ENCODE measurements at regions not wholly inside any gene's neighbourhood (a gene's known extent, or its start where the extent isn't known, plus 50 kb on each side); places are given as distances from the start of the nearest gene placed in this dataset.

DNA sequence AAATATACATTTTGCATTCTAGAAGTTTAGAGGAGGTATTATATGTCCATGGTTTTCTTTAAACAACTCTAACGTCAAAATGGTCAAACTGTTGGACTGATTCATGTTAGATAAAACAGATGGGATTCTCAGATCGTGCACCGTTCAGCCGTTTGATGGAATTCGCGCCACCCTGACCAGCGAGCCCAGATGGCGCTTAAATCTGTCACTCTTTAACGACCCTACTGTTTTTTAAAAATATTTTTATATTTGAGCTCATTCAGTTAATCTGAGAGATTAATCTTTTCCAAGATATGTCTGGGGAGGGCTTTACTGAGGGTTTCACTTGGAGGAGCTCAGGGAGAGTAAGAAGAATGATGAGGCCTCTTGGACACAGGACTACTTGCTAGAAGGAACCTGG, 164.4 kb downstream of the TM9SF2 start:
- Histone ChIP-seq H3K4me1 (ENCODE audit: insufficient read depth) (peaks cover 2% of the 10 kb centered on the region), H3K27me3 (no peaks in the 10 kb centered on the region), H3K4me3 (no peak overlapping the region), H3K27ac (no peak overlapping the region), H3K9me3 (no peaks in the 10 kb centered on the region), H3K36me3 (no peaks in the 10 kb centered on the region)
- intact Hi-C loops (cut with DNase I) = loop anchor here in 1 of 4 donors (10.0 kb wide), 1 partner anchor 849 kb away; no protein-coding TSS in a partner anchor
- TF ChIP-seq, protein P1, sequence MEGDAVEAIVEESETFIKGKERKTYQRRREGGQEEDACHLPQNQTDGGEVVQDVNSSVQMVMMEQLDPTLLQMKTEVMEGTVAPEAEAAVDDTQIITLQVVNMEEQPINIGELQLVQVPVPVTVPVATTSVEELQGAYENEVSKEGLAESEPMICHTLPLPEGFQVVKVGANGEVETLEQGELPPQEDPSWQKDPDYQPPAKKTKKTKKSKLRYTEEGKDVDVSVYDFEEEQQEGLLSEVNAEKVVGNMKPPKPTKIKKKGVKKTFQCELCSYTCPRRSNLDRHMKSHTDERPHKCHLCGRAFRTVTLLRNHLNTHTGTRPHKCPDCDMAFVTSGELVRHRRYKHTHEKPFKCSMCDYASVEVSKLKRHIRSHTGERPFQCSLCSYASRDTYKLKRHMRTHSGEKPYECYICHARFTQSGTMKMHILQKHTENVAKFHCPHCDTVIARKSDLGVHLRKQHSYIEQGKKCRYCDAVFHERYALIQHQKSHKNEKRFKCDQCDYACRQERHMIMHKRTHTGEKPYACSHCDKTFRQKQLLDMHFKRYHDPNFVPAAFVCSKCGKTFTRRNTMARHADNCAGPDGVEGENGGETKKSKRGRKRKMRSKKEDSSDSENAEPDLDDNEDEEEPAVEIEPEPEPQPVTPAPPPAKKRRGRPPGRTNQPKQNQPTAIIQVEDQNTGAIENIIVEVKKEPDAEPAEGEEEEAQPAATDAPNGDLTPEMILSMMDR (IDR thresholded peaks at IDR 0.05) = no peak
- no peak for TF ChIP-seq POLR2A (IDR thresholded peaks at IDR 0.05)
- no peak for TF ChIP-seq EP300 (IDR thresholded peaks at IDR 0.05)
- DNase-seq = no peak
- WGBS, 3 donors = 88 to 94% (median 92%) methylated on average over 9 of the region's 9 CpGs

DNA sequence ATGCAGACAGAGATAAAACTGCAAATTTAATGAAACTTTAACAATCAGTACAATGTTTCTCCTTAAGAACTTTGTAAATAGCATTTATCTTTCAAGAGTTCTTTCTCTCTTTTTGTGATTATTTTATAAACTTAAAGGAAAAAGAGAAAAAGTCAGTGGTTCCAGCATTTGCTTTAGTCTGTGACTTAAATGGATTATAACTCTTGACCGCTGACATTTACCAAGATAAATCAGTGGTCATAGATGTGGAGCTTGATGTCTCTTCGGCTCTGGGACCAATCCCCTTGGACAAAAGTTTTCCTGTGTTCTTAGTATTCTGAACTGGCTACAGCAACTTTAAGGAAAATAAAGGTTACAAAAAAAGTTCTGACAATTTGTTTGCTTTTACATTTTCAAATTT, 162.6 kb downstream of the TM9SF2 start:
- 91 to 96% (median 93%) methylated on average over 2 of the region's 2 CpGs for WGBS, 3 donors
- TF ChIP-seq, protein P1 (IDR thresholded peaks at IDR 0.05) = no peak
- Histone ChIP-seq H3K27me3 (no peaks in the 10 kb centered on the region), H3K4me3 (no peak overlapping the region), H3K36me3 (no peaks in the 10 kb centered on the region), H3K9me3 (no peaks in the 10 kb centered on the region), H3K4me1 (ENCODE audit: insufficient read depth) (peaks cover 2% of the 10 kb centered on the region), H3K27ac (no peak overlapping the region)
- DNase-seq = no peak
- intact Hi-C loops (cut with DNase I) = loop anchor here in 1 of 4 donors (10.0 kb wide), 1 partner anchor 851 kb away; no protein-coding TSS in a partner anchor

DNA sequence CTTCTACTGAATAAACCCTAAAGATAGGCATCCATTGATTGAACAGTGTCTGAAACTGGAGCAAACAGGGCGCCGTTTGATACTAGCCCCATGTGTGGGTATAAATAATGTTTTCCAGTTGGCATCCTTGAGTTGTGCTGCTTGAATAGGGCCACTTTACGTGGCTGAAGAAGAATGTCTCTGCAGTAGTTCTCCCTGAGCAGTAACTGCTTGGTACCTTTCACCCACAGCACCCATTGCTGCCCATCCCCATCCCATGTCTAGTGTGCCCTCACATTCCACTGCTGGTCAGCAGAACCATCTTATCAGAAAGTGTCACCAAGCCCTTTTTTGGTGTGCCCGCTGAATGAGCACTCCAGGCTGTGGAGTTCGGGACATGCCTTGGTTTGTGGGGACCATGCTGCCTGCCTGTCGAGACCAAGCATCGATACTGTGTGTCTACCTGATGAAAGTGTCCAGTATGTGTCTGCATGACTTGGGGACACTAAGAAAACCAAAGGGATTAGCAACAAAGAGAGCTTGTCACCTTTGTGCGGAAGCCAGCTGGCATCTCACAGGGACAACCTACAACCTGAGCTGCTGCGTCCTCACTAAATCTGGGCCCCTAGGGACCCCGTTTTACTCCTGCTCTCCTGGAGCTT, 162.0 kb downstream of the TM9SF2 start:
- 88 to 90% (median 90%) methylated on average over 10 of the region's 10 CpGs for WGBS, 3 donors
- Histone ChIP-seq H3K36me3 (no peaks in the 10 kb centered on the region), H3K27ac (no peak overlapping the region), H3K4me3 (no peak overlapping the region), H3K4me1 (ENCODE audit: insufficient read depth) (peaks cover 2% of the 10 kb centered on the region), H3K9me3 (no peaks in the 10 kb centered on the region), H3K27me3 (no peaks in the 10 kb centered on the region)
- intact Hi-C loops (cut with DNase I) = loop anchor here in 1 of 4 donors (10.0 kb wide), 1 partner anchor 851 kb away; no protein-coding TSS in a partner anchor
- no peak for DNase-seq
- TF ChIP-seq POLR2A (IDR thresholded peaks at IDR 0.05) (no peak), EP300 (IDR thresholded peaks at IDR 0.05) (no peak)
- TF ChIP-seq, protein P1 (IDR thresholded peaks at IDR 0.05) = no peak

DNA sequence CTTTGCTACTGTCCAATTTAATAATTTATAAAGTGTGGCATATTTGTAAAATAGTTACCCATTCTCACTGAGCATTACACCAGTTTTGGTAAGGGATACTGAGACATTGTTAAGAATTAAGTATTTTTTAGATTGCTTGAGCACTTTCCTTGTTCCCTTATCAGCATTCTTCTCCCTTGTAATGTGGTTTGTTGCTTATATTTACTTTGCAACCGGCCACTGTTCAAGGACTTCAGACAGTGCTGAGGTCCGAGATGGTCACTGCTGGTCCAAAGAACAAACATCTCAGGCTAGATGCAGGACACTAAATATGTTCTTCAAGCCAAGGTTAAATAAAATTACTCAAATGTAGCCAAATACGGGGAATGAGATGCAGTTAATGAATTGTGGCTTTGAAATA, 161.4 kb downstream of the TM9SF2 start:
- Histone ChIP-seq H3K27me3 (no peaks in the 10 kb centered on the region), H3K4me3 (no peak overlapping the region), H3K9me3 (no peaks in the 10 kb centered on the region), H3K36me3 (no peaks in the 10 kb centered on the region), H3K4me1 (ENCODE audit: insufficient read depth) (peaks cover 2% of the 10 kb centered on the region), H3K27ac (no peak overlapping the region)
- WGBS, 3 donors = 19 to 42% (median 40%) methylated on average over 3 of the region's 3 CpGs
- intact Hi-C loops (cut with DNase I) = loop anchor here in 1 of 4 donors (10.0 kb wide), 1 partner anchor 852 kb away; no protein-coding TSS in a partner anchor
- TF ChIP-seq, protein P1 (IDR thresholded peaks at IDR 0.05) = no peak
- TF ChIP-seq EP300 (IDR thresholded peaks at IDR 0.05) (no peak), POLR2A (IDR thresholded peaks at IDR 0.05) (no peak)
- DNase-seq = no peak
